GM19438 (cell line): ENCODE measurements at regions not wholly inside any gene's neighbourhood (a gene's known extent, or its start where the extent isn't known, plus 50 kb on each side); places are given as distances from the start of the nearest gene placed in this dataset.
"Not testable (repeated sequence)": the region's sequence is repeated elsewhere in the genome, so short reads cannot be mapped to it uniquely, and the experiment has no call there.

Experiments
- ATAC-seq: cut with Tn5 transposase; IDR thresholded peaks from one replicate; pipeline ENCODE4 v1.9.1; 2021; ENCODE audit warnings: low read depth; ENCODE audit not compliant: unreplicated experiment

GRCh38 chr17:70956726-70957125, 787.4 kb downstream of the KCNJ2 start:
- ATAC-seq = no peak

GRCh38 chr17:70961341-70961740, 792.0 kb downstream of the KCNJ2 start:
- ATAC-seq = no peak

- no peak for ATAC-seq
Observed at GRCh38 chr17:70968302-70968701, 799.0 kb downstream of the KCNJ2 start.

- ATAC-seq = no peak
Observed at GRCh38 chr17:70969521-70970034, 800.2 kb downstream of the KCNJ2 start.

- ATAC-seq = no peak
Observed at GRCh38 chr17:70976447-70976846, 807.1 kb downstream of the KCNJ2 start.

GRCh38 chr17:70984873-70985272, 815.5 kb downstream of the KCNJ2 start:
- no peak for ATAC-seq

GRCh38 chr17:70987867-70988340, 818.6 kb downstream of the KCNJ2 start:
- ATAC-seq = no peak

- ATAC-seq = no peak
Observed at GRCh38 chr17:70988622-70989021, 819.3 kb downstream of the KCNJ2 start.

- no peak for ATAC-seq
Observed at GRCh38 chr17:70989280-70989679, 819.9 kb downstream of the KCNJ2 start.

GRCh38 chr17:70994194-70994593, 824.9 kb downstream of the KCNJ2 start:
- ATAC-seq = no peak

GRCh38 chr17:70995997-70996396, 826.7 kb downstream of the KCNJ2 start:
- no peak for ATAC-seq

GRCh38 chr17:71003736-71004135, 834.4 kb downstream of the KCNJ2 start:
- ATAC-seq = no peak

GRCh38 chr17:71004413-71004812, 835.1 kb downstream of the KCNJ2 start:
- no peak for ATAC-seq

- no peak for ATAC-seq
Observed at GRCh38 chr17:71011391-71011790, 842.1 kb downstream of the KCNJ2 start.

- ATAC-seq = no peak
Observed at GRCh38 chr17:71019699-71020098, 850.4 kb downstream of the KCNJ2 start.

- ATAC-seq = no peak
Observed at GRCh38 chr17:71022758-71023157, 853.4 kb downstream of the KCNJ2 start.

- ATAC-seq = no peak
Observed at GRCh38 chr17:71023249-71024030, 854.1 kb downstream of the KCNJ2 start.

GRCh38 chr17:71024172-71024571, 854.8 kb downstream of the KCNJ2 start:
- no peak for ATAC-seq

- ATAC-seq = no peak
Observed at GRCh38 chr17:71024969-71025368, 855.6 kb downstream of the KCNJ2 start.

GRCh38 chr17:71029246-71029645, 859.9 kb downstream of the KCNJ2 start:
- no peak for ATAC-seq

- not testable (repeated sequence) for ATAC-seq
Observed at GRCh38 chr17:71031286-71031685, 862.0 kb downstream of the KCNJ2 start.

GRCh38 chr17:71032746-71033273, 863.5 kb downstream of the KCNJ2 start:
- no peak for ATAC-seq
